ENCODE measurements at regions not wholly inside any gene's neighbourhood (a gene's known extent, or its start where the extent isn't known, plus 50 kb on each side); places are given as distances from the start of the nearest gene placed in this dataset.

GRCh38 chr15:97012986-97013385 is 682.5 kb downstream of the NR2F2 start:
- H3K4me3 Mint-ChIP-seq (ENCODE audit: unreplicated experiment), result no peak overlapping the region
- no peak for DNase-seq (ENCODE audit: extremely low spot score, unreplicated experiment)
- H3K36me3 Mint-ChIP-seq (ENCODE audit: unreplicated experiment), result no peaks in the 10 kb centered on the region
- no peak overlapping the region for H3K27ac Mint-ChIP-seq (ENCODE audit: unreplicated experiment)
- peaks cover 2% of the 10 kb centered on the region for H3K4me1 Mint-ChIP-seq (ENCODE audit: unreplicated experiment)
- H3K27me3 Mint-ChIP-seq (ENCODE audit: unreplicated experiment), result no peaks in the 10 kb centered on the region
- TF ChIP-seq, protein P1, sequence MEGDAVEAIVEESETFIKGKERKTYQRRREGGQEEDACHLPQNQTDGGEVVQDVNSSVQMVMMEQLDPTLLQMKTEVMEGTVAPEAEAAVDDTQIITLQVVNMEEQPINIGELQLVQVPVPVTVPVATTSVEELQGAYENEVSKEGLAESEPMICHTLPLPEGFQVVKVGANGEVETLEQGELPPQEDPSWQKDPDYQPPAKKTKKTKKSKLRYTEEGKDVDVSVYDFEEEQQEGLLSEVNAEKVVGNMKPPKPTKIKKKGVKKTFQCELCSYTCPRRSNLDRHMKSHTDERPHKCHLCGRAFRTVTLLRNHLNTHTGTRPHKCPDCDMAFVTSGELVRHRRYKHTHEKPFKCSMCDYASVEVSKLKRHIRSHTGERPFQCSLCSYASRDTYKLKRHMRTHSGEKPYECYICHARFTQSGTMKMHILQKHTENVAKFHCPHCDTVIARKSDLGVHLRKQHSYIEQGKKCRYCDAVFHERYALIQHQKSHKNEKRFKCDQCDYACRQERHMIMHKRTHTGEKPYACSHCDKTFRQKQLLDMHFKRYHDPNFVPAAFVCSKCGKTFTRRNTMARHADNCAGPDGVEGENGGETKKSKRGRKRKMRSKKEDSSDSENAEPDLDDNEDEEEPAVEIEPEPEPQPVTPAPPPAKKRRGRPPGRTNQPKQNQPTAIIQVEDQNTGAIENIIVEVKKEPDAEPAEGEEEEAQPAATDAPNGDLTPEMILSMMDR (IDR thresholded peaks at IDR 0.05), result no peak
- H3K9me3 Mint-ChIP-seq (ENCODE audit: unreplicated experiment), result peaks cover 5% of the 10 kb centered on the region

GRCh38 chr15:97013491-97013890 is 683.0 kb downstream of the NR2F2 start:
- TF ChIP-seq, protein P1 (IDR thresholded peaks at IDR 0.05), result no peak
- no peak overlapping the region for H3K4me3 Mint-ChIP-seq (ENCODE audit: unreplicated experiment)

GRCh38 chr15:97014001-97014400 is 683.5 kb downstream of the NR2F2 start:
- Mint-ChIP-seq H3K27me3 (ENCODE audit: unreplicated experiment) (no peaks in the 10 kb centered on the region), H3K4me3 (ENCODE audit: unreplicated experiment) (no peak overlapping the region), H3K27ac (ENCODE audit: unreplicated experiment) (no peak overlapping the region), H3K9me3 (ENCODE audit: unreplicated experiment) (peaks cover 5% of the 10 kb centered on the region), H3K4me1 (ENCODE audit: unreplicated experiment) (peaks cover 2% of the 10 kb centered on the region), H3K36me3 (ENCODE audit: unreplicated experiment) (no peaks in the 10 kb centered on the region)
- DNase-seq (ENCODE audit: extremely low spot score, unreplicated experiment), result no peak
- TF ChIP-seq, protein P1 (IDR thresholded peaks at IDR 0.05), result no peak

More at GRCh38 chr15:97013491-97013890, 683.0 kb downstream of the NR2F2 start:
- no peaks in the 10 kb centered on the region for H3K36me3 Mint-ChIP-seq (ENCODE audit: unreplicated experiment)
- peaks cover 2% of the 10 kb centered on the region for H3K4me1 Mint-ChIP-seq (ENCODE audit: unreplicated experiment)
- H3K9me3 Mint-ChIP-seq (ENCODE audit: unreplicated experiment), result peaks cover 5% of the 10 kb centered on the region
- no peak for DNase-seq (ENCODE audit: extremely low spot score, unreplicated experiment)
- no peak overlapping the region for H3K27ac Mint-ChIP-seq (ENCODE audit: unreplicated experiment)
- no peaks in the 10 kb centered on the region for H3K27me3 Mint-ChIP-seq (ENCODE audit: unreplicated experiment)

DNA sequence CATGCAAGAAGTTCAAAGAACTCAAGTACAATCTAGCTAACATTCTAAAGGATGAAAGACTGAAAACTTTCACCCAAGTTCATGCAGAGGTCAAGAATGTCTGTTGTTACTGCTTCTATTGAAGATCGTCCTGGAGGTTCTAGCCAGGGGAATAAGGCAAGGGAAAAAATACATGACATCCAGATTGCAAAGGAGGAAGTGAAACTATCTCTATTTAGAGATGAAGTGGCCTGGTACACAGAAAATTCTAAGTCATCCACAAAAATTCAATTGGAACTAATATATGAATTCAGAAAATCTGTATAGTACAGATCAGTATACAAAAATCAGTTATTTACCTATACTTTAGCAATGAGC is 693.0 kb downstream of the NR2F2 start:
- Mint-ChIP-seq H3K27ac (ENCODE audit: unreplicated experiment) (no peak overlapping the region), H3K4me3 (ENCODE audit: unreplicated experiment) (no peak overlapping the region), H3K27me3 (ENCODE audit: unreplicated experiment) (no peaks in the 10 kb centered on the region), H3K4me1 (ENCODE audit: unreplicated experiment) (no peaks in the 10 kb centered on the region), H3K9me3 (ENCODE audit: unreplicated experiment) (peaks cover 6% of the 10 kb centered on the region), H3K36me3 (ENCODE audit: unreplicated experiment) (no peaks in the 10 kb centered on the region)
- no peak for DNase-seq (ENCODE audit: extremely low spot score, unreplicated experiment)
- TF ChIP-seq, protein P1 (IDR thresholded peaks at IDR 0.05), result no peak

DNA sequence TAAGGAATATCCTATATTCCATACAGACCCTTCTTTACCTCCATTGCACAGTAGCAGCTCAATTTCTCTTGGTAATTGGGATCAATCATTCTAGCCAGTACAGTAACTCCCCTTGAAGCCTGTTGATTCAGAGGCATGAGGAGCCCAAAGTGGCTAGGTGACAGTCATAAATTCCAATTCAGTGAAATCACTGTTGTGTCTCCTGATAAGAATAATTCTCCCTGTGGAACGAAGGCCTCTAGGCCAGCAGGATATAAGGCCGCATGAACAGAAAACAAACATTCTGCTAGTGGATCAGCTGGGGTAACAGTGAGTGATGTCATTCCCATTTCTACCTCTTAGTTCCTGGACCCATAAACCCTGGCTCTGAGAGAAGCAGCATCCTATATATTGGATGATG is 696.3 kb downstream of the NR2F2 start:
- peaks cover 18% of the 10 kb centered on the region for H3K9me3 Mint-ChIP-seq (ENCODE audit: unreplicated experiment)
- no peak for DNase-seq (ENCODE audit: extremely low spot score, unreplicated experiment)
- H3K36me3 Mint-ChIP-seq (ENCODE audit: unreplicated experiment), result no peaks in the 10 kb centered on the region
- no peak overlapping the region for H3K27ac Mint-ChIP-seq (ENCODE audit: unreplicated experiment)
- H3K27me3 Mint-ChIP-seq (ENCODE audit: unreplicated experiment), result no peaks in the 10 kb centered on the region
- TF ChIP-seq, protein P1 (IDR thresholded peaks at IDR 0.05), result no peak
- H3K4me1 Mint-ChIP-seq (ENCODE audit: unreplicated experiment), result no peaks in the 10 kb centered on the region
- H3K4me3 Mint-ChIP-seq (ENCODE audit: unreplicated experiment), result no peak overlapping the region

Data from osteocyte (in vitro differentiated cells).